AG08395 (cell line): ENCODE measurements at regions not wholly inside any gene's neighbourhood (a gene's known extent, or its start where the extent isn't known, plus 50 kb on each side); places are given as distances from the start of the nearest gene placed in this dataset.
"Not testable (repeated sequence)": the region's sequence is repeated elsewhere in the genome, so short reads cannot be mapped to it uniquely, and the experiment has no call there.

Experiments used
- DNase-seq: peaks from one replicate; pipeline ENCODE4 v3.0.0; 2012; ENCODE audit warnings: mixed read lengths, low spot score

DNA sequence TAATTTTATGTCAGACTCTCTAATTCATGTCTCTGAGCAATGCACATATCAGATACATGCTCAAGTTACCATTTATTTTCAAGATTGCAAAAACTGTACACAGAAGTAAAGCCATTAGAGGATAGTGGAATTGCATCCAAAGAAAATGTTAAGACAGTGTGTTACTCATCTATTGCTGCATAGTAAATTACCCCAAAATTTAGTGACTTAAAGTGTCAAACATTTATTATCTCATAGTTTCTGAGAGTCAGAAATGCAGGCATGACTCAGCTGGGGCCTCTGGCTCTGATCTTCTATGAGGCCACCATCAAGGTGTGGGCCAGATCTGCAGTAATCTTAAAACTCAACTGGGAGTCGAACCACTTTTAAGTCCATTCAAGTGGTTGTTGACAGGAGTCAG lies 275.2 kb downstream of the QDPR start:
- DNase-seq: peak; percentile 43

DNA sequence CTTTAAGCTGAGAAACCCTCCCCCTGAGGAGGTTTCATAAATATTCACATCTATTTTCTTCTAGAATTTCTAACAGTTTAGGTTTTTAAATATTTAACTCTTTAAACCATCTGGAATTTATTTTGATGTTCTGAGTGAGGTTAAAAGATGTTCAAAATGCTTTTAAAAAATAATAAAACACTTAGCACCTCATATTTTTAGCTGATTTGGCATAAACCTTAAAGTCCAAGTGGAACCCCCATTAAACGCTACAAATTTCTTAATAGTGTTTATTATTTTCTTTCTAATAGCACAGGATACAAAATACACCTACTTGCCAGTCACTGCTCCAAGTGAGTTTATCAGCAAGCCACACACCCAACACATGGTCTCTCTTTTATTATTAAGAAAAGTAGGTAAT lies 277.2 kb downstream of the QDPR start:
- no peak for DNase-seq

DNA sequence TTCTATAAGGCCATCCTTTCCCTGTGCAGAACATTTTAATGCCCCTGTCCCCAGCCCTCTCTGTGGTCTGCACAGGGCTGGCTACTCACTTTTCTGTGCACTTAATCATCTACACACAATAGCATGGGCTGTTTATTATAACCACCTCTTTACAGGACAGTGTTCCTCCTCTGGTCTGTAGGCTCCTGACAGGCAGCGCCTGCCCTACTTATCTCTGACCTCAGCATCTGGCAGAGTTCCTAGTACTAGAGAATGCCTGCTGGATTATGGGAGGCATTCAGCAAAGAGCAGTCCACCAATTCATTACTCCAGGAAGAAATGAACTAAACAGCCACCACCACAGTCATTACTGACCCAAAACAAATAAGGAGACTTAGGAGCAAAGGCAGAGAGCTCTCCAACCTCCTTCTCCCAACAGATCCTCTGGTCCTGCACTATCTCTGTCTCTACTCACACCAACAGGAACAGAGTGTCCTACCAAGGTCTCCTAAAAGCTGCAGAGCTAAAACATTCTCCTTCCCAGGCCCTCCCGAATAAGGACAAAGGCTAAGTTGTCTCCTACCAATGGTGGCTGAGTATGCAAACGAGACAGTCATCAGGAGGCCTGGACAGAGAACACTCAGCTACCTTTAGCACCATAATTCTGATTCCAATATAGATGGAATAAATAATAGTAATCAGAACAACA lies 279.2 kb downstream of the QDPR start:
- DNase-seq: peak; percentile 77

DNA sequence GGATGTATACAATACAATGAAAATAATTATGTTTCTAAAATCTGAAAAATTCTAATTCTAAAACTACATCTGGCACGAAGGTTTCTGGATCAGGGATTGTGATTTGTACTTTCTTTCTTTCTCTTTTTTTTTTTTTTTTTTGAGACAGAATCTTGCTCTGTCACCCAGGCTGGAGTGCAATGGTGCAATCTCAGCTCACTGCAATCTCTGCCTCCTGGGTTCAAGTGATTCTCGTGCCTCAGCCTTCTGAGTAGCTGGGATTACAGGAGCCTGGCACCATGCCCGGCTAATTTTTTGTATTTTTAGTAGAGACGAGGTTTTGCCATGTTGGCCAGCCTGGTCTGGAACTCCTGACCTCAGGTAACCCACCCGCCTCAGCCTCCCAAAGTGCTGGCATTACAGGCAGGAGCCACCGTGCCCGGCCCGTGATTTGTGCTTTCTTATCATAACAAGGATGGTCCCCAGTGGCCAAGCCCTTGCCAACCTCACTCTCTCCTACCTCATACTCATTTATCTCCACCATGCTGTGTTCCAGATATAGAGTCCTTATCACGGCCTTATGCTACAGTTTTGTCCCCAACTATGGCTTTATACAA lies 279.9 kb downstream of the QDPR start:
- not testable (repeated sequence) for DNase-seq

DNA sequence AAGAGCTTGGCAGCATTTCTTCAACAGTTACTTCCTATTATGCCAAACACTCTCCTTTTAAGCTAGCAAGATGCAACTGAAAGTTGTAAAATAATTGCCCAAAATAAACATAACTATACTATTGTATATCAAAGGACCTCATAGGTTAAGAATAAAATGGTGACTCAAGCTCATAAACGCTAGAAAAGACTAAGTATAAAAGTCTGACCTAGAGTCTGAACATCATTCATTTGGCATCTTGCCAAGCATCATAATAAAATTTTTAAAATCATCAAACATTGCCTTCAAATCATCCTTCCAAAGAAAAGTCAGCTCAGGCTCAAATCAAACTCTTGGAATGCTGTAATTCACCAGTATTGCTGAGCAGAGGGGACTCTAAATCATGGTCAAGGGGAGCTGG lies 281.2 kb downstream of the QDPR start:
- no peak for DNase-seq

DNA sequence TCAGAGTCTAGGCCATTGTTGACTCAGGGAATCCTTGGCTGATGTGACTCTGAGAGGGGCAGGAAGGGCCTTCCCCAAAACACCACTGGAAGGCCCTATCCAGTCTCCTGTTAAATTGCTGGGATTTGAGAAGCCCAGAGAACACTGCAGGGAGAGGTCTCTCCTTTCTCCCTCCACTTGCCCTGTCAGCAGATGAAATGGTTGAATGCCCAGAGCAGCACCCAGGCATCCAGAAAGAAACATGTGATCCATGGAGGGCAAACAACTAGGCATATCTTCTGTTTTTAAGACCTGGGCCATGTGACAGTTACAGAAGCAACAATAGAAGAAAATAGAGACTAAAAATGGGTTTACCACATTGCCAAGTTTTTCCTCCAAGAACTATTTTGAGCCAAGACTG lies 291.1 kb downstream of the QDPR start:
- DNase-seq: no peak

DNA sequence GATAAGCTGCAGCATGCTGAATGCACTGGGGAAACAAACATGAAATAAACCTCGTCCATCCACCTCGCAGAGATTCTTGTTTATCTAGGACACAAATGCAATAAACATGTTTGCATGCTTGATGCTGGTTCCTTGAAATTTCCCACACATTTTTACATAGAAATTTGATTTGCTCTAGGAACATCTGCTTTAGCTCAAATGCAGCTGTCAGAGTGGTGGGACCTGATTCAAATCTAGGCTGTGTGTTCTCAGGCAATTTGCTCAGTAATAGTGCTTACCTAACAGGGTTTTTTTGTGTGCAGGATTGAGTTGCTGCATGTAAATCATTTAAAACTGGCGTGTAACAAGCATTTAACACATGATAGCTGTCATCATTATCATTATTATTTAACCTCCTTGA lies 293.1 kb downstream of the QDPR start:
- DNase-seq: no peak

DNA sequence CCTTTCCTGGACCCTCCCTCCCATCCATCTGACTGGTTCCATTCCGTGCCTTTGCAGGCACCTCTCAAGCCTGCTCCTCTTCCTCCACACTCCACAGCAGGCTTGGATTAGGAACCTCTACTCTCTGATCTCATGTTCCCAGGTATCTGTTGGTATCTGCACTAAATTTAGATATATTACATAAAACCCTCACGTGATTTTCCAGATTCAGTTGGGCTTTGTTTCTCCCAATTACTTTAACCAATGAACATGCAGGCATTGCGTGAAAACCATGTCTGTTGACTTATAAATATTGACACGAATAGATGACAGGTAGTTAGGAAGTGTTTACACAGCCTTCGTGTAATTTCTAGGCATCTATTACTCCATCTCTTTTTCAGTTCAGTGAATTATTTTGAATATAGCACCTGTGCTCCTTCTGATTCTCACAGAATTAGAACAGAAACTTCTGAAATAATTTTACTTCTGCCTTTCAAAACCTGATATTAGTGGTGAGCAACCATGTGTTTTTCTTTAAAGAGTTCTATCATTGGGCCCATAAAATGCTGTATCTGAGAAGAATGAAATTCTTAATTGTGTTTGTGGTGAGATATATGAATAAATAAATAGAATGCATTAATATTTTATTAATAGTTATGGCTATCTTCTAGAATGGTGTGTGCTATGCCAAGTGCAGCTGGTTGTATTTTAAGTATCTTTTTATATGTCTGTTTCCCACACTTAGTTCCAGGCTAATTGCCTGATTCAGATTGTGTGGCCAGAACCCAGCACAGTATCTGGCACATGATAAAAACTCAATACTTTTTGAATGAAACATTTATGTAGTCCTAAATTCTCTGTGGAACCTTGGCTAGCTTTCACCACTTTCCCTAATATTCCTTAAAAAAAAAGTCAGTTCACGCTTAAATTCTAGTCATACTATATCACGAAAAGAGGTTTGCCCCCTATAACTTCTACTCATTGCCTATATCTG lies 304.8 kb downstream of the QDPR start:
- no peak for DNase-seq

DNA sequence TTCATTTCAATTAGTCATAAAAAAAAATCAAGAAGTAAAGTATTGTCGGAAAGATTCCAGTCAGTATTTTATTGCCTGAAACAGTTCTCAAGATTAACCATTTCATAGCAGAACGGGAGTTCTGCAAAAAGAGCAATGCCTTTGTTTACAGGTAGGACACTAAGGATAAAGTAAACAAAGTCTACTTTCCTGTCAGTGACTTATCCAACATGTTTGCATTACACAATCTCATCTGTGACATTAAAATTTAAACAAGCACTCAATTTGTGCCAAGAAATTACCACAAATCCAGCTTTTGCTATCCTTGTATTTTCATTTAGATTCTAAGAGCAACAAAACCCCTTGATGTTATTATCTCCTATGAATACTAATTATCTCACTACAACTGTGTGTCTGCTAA lies 306.5 kb upstream of the LDB2 start:
- no peak for DNase-seq

DNA sequence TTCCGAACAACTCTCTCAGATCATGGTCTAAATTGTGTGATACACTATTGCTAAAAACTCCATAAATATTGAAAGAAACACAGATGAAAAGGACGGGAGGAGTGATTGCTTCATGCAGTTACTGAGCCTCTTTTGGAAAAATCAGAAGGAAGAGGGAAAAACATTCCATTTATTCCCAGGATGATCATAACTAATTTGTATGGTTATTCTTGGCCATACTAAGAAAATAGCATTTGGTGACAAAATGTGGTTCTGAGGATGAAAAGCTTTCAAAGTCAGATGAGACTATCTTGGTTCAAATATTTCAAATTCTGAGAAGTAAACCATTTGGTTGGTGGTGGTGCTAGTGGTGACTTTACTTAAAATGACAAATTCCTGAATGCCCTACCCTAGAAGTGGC lies 305.4 kb upstream of the LDB2 start:
- no peak for DNase-seq

DNA sequence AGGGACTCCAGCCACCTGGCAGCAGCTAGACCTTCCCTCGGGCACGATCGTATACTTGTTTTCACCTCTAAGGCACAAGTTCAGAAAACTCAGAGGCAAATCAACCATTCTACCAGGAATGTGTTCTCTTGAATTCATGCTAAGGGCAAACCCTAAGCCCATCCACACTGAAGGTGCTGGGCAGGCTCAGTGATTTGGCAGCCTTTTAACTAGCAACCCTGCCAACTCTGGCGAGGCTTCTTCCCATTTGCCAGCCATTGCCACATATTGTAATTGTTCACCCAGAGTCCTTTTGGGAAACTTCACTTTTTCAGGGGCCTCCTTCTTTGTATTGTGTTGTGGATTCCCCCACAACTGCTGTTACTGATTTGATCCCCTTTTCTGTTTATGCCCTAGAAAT lies 298.6 kb upstream of the LDB2 start:
- DNase-seq: no peak

DNA sequence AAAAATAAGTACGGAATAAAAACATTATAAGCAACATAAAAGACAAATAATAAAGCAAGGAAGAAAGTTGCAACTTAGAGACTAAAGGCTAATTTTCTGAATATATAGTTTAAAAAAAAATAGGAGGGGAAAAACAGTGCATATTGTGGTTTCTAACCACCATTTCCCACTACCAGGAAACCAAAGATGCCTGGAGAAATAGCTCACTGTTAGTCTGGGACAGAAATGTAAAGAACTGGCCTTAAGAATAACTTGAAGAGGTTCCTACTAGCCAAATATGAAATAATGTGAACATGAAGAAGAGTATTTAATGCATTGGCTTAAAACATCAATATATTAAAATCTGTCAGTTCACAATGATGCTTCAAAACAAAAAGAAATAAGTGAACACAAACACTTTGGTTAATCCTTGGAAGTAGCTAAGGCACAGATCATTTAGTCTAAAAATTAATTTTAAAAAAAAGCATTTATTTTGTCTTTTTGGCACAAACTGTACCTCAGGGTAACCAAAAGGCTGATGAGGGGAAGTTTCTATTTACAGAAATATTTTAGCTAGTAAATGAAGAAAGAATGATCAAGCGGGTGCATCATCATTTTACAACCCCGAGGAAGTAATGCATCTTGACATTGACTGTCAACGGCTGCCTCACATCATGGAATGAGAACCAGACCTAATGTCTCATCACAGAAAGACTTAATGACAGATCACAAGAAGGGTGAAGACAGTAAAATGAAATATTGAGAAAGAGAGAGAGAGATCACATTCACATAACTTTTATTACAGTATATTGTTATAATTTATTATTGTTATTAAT lies 297.2 kb upstream of the LDB2 start:
- peak; percentile 22 for DNase-seq

DNA sequence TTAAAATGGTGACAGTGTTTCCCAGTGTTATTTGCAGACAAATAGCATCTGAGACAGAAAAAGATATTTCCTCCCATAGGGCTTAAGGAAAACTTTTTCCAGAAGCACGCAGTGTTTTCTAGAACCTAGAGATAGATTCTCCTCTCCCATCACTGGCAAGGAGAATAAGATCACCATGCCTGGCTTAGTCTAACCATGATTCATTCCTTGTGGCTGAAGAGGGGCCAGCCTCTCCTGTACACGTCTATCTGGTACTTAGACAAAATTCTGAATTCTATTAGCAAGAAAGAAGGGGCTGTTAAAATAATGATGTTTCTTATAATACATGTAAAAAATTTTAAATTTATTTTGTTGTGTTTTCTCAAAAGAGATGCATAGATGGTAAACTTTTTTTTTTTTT lies 296.1 kb upstream of the LDB2 start:
- peak; percentile 23 for DNase-seq

DNA sequence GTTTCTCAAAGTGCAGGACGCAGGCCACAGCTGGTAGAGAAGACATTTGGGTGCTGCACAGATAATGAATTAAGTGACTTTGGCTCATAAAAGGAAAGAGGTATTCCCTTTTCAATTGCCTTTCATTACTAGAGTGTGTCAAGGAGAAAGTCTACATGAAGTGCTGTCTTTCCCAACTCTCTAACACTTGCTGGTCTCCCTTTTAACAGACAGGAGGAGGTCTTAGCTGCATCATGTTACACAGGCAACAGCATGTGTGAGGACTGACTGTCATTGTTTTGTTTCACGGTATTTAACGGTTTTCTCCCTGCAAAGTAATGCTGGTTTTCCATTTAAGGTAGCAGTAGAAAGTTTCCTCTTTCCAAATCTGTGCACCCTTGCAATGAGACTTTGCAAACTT lies 291.3 kb upstream of the LDB2 start:
- no peak for DNase-seq

DNA sequence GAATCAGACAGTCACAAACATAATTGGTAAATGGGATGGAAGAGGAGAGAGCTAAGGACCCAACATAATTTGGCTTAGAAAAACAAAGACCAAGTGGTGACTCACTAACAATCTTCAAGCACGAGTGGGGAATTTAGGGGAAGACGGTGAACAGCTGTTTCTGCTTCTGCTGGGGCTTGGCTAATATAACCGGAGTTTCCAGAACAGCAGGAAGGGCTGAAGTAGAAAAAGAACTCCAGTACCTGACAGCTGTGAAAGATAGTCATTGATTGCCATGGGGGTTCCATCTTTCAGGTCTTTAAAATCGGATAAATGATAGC lies 290.9 kb upstream of the LDB2 start:
- peak; percentile 73 for DNase-seq

DNA sequence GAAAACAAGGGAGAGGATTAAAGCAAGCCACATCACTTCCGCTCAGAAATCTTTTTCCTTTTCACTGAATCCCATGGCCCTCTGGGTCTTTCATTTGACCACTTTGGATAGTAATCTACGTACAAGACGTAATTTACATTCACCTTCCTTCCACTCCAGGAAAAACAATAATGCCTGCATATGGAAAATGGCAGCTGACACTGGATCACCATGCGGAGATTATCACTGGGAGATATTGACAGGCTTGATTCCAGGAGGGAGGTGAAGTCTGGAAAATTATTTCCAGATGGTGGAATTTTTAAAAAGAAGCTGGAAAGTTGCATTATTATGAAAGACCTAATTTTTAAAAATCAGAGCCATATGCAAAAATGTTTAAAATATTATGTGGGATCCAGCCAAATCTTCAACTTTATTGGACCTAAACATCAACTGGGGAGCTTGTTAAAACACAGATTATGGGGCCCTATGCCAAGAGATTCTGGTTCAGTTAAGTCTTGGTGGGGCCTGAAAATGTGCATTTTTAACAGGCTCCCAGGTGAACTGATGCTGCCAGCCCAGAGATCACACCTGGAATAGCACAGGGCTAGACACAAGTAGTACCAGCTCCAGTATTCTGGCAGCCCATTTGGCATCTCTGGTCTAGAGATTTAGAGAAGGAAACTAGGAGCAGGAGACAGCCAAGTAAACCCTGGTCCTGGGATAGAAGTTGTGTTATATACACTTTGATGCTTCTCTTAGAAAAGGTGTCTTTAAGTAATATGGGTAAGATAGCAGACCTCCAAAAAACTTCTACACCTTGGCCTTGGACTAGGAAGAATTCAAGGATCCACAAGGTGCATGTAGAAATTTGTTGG lies 290.3 kb upstream of the LDB2 start:
- DNase-seq: no peak

DNA sequence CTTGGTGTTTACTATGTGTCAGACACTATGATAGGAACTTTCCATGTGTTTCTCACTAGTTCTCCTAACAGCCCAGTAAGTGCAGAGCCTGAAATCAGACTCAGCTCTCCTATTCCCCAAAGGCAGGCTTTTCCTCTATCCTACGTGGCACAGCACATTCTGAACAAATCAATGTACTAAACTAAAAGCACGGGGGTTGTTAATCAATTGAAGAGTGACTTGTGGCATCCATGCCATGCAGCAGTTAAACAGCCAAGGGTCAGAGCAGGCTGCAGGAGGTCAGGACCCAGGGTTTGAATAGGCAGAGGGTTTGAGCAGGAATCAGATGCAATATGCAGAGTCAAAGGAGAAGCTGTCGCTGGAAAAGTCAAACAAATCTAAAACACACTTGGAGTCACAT lies 289.7 kb upstream of the LDB2 start:
- no peak for DNase-seq

DNA sequence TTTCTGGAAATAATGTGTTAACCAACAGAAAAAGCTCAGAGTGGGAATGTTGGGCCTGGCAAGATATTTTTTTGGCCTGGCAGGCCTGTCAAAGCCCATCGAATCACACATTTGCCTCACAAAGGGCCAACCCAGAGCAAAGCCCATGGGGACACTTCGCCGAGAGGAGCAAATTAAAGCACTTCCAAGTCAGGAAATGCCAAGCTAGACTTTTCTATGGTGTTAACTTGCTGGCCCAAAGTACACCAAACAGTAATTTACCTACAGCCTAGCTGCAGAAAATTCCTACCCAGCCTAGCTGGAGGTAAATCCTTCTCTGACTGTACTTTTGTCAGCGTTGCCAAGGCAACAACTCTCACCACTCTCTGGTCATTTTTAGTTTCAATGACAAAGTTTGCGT lies 288.6 kb upstream of the LDB2 start:
- no peak for DNase-seq

DNA sequence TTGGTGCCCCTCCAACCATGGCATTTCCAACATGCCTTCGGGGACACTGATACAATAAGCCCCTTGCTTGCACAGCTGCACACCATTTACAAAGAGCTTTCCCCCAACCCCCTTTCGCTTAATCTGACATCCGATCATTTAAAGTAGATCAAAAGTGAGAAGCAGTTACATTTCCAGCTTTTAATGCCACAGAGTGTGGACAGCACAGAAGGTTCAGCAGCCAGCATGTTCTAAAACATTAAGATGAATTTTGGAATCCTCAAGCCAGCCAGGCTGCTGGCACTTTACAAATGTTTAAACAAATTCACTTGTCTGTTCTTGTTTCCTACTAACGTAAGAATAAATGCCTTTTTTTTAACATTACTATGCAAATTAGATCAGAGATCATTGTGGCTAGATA lies 284.4 kb upstream of the LDB2 start:
- no peak for DNase-seq

DNA sequence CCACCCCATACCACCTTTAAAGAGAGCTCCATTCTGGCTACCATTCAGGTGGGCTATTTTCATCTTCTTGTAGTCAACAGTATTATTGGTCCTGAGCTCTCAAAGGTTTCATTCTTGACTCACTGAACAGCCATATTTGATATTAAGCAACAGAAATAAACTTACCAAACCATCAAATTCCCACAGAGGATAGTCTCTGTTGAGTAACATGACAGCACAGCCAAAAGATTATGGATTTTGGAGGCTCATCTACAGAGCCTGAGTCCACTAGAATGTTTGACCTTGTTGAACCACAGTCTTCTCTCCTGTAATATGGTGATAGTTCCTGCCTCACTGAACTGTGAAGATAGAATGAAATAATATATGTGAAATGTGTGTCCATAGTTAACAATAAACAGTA lies 276.3 kb upstream of the LDB2 start:
- no peak for DNase-seq

DNA sequence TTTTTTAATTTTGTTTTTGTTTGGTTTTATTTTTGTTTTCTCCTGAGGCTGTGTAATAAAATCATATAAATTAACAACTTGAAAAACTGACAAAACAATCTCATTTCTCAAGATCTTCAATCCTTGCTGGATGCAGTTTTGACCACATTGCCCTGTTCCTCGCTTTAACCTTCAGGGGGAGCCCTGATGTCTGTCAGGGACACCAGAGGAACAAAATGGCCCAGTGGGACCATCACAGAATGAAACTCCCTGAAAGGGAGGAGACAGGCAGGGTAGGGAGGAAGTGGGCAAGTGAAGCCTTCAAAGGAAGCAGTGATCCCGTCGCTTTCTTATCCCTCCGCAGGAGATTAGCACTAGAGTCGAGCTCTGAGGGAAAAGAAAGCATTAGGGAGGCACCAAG lies 274.9 kb upstream of the LDB2 start:
- no peak for DNase-seq
